Neural progenitor cell (in vitro differentiated cells): ENCODE measurements at regions not wholly inside any gene's neighbourhood (a gene's known extent, or its start where the extent isn't known, plus 50 kb on each side); places are given as distances from the start of the nearest gene placed in this dataset.
A peak's percentile ranks its signal among the peaks of the same experiment; 100 is the strongest.

Source experiments
- DNase-seq: peaks from one replicate; pipeline ENCODE4 v3.0.0-alpha.2; 2016; ENCODE audit warnings: low spot score
- H2AFZ ChIP-seq: fragments of 200-600 bp; sonication (generic); replicated peaks from 2 replicates; pipeline ENCODE4 v1.6.1; 2016; ENCODE audit warnings: antibody characterized with exemption
- H3F3A ChIP-seq: fragments of 200-600 bp; sonication (generic); 2 replicates; pipeline ENCODE4 v1.6.1; 2016; ENCODE audit warnings: antibody characterized with exemption, low read depth
- H3K27ac ChIP-seq: fragments of 200-600 bp; sonication (generic); 2 replicates; pipeline ENCODE4 v1.5.1; 2016; ENCODE audit warnings: mild to moderate bottlenecking
- H3K27me3 ChIP-seq: fragments of 200-600 bp; sonication (generic); 2 replicates; pipeline ENCODE4 v1.6.1; 2016; ENCODE audit warnings: mild to moderate bottlenecking, moderate library complexity
- H3K36me3 ChIP-seq: fragments of 200-600 bp; sonication (generic); 2 replicates; pipeline ENCODE4 v1.5.1; 2016
- H3K4me1 ChIP-seq: fragments of 200-600 bp; sonication (generic); 2 replicates; pipeline ENCODE4 v1.6.1; 2016; ENCODE audit warnings: mixed run types
- H3K4me2 ChIP-seq: fragments of 200-600 bp; sonication (generic); 2 replicates; pipeline ENCODE4 v1.6.1; 2016
- H3K4me3 ChIP-seq: fragments of 200-600 bp; sonication (generic); 2 replicates; pipeline ENCODE4 v1.5.1; 2016
- H3K79me2 ChIP-seq: fragments of 200-600 bp; sonication (generic); 2 replicates; pipeline ENCODE4 v1.6.1; 2016; ENCODE audit warnings: low read depth
- H3K9ac ChIP-seq: fragments of 200-600 bp; sonication (generic); 2 replicates; pipeline ENCODE4 v1.6.1; 2016
- H3K9me3 ChIP-seq: fragments of 200-600 bp; sonication (generic); 2 replicates; pipeline ENCODE4 v1.5.1; 2016; ENCODE audit warnings: low read depth
- H4K20me1 ChIP-seq: fragments of 200-600 bp; sonication (generic); 2 replicates; pipeline ENCODE4 v1.6.1; 2016; ENCODE audit warnings: low read depth
- H3K27ac Mint-ChIP-seq: 3 replicates; pipeline ENCODE4 v1.8.0; 2021; ENCODE audit warnings: mixed read lengths
- H3K27me3 Mint-ChIP-seq: 2 replicates; pipeline ENCODE4 v1.8.0; 2022; ENCODE audit warnings: low read depth, mild to moderate bottlenecking, inconsistent platforms, moderate library complexity, mixed read lengths; ENCODE audit not compliant: insufficient read depth
- H3K36me3 Mint-ChIP-seq: 3 replicates; pipeline ENCODE4 v1.8.0; 2021; ENCODE audit warnings: mixed read lengths
- H3K4me1 Mint-ChIP-seq: 3 replicates; pipeline ENCODE4 v1.8.0; 2021; ENCODE audit warnings: mixed read lengths
- H3K4me3 Mint-ChIP-seq: 3 replicates; pipeline ENCODE4 v1.8.0; 2021; ENCODE audit warnings: mild to moderate bottlenecking, moderate library complexity, mixed read lengths
- H3K9me3 Mint-ChIP-seq: 3 replicates; pipeline ENCODE4 v1.8.0; 2020; ENCODE audit warnings: mixed read lengths
- EZH2 ChIP-seq: fragments of 200-600 bp; sonication (generic); IDR thresholded peaks from 2 replicates; pipeline ENCODE4 v1.6.1; 2017; ENCODE audit warnings: antibody characterized with exemption, mild to moderate bottlenecking, moderate library complexity
- EZH2phosphoT487 ChIP-seq: fragments of 200-600 bp; sonication (generic); IDR thresholded peaks from 2 replicates; pipeline ENCODE4 v1.6.1; 2017; ENCODE audit warnings: antibody characterized with exemption
- TF ChIP-seq, protein P1 (sequence below): fragments of 200-600 bp; sonication (generic); IDR thresholded peaks from 2 replicates; pipeline ENCODE4 v1.5.1; 2017; ENCODE audit warnings: antibody characterized with exemption, mild to moderate bottlenecking

DNA sequence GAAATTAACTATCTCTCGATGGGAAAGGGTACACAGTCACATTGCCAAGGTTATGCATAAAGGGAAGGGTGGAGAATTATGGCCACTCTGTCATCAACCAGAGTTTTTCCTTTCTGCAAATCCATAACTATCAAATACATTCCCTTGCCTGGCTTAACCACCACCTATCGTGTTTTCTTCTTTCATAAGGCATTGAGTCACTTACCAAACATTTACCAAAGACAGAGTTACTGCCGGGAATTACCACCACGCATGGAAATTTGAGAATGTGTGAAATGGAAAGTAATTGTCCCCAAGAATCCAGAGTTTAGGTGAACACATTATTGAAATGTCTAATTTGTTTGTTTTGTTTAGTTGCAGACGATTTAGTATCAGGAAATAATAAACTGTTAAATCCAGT is 134.3 kb upstream of the LRRN1 start:
- H3K27ac Mint-ChIP-seq = no peak overlapping the region
- no peak for DNase-seq

DNA sequence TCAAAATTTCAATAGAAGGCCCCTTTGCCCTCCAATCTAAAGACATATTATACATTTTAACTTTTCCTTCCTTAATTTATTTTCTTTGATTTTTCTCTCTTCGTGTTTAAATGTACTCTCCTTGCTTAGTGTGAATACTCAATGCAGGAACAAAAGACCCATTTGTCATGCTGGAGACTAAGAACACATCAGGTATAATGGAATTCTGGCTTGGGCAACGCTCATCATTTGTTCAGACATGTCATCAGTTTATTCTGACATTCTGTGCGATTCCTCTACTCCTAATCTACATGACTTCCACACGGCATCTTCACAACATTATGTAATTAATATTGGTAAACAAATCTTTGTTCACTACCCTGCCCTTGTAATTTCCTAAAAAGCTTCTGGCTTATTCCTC is 136.6 kb upstream of the LRRN1 start:
- H3K4me2 ChIP-seq = no peak overlapping the region
- Mint-ChIP-seq H3K4me1 (no peaks in the 10 kb centered on the region), H3K9me3 (peaks cover 5% of the 10 kb centered on the region)

More for the DNA sequence above, 134.3 kb upstream of the LRRN1 start:
- H3K27me3 Mint-ChIP-seq = peaks cover 3% of the 10 kb centered on the region
- no peaks in the 10 kb centered on the region for H3K9me3 Mint-ChIP-seq
- Histone ChIP-seq H3K27ac (no peak overlapping the region), H3K9ac (no peak overlapping the region), H3K4me2 (no peak overlapping the region), H2AFZ (no peak overlapping the region), H3K27me3 (no peaks in the 10 kb centered on the region), H3K9me3 (no peaks in the 10 kb centered on the region), H4K20me1 (no peaks in the 10 kb centered on the region), H3F3A (no peaks in the 10 kb centered on the region), H3K4me1 (no peaks in the 10 kb centered on the region), H3K36me3 (no peaks in the 10 kb centered on the region), H3K79me2 (no peaks in the 10 kb centered on the region), H3K4me3 (no peak overlapping the region)
- no peak overlapping the region for H3K4me3 Mint-ChIP-seq
- no peaks in the 10 kb centered on the region for H3K4me1 Mint-ChIP-seq
- no peaks in the 10 kb centered on the region for H3K36me3 Mint-ChIP-seq
- no peak for TF ChIP-seq EZH2
- TF ChIP-seq EZH2phosphoT487 = no peak

DNA sequence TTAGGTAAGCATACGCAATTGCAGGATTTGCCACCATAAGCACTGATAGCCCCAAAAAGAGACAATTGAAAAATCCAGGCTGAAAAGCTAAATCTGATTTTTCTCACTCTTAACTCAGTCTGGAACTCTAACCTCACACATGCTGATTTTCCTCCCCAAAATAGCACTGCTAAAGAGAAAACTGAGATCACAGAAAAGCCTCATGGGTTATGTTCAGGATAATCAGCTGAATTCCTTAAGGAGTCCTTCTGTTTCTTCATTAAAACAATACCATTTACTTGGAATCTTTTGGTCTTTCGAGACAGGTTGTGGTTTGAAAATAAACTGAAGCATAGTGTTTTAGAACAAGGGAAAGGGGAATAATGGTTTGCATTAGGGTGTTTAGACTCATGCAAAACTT is 144.3 kb upstream of the LRRN1 start:
- no peak overlapping the region for H3K4me3 ChIP-seq
- no peaks in the 10 kb centered on the region for H3K36me3 ChIP-seq
- Mint-ChIP-seq H3K9me3 (peaks cover 5% of the 10 kb centered on the region), H3K4me1 (no peaks in the 10 kb centered on the region), H3K36me3 (no peaks in the 10 kb centered on the region), H3K27ac (no peak overlapping the region), H3K27me3 (peaks cover 2% of the 10 kb centered on the region), H3K4me3 (no peak overlapping the region)
- H3K4me1 ChIP-seq = no peaks in the 10 kb centered on the region
- H3K9ac ChIP-seq = no peak overlapping the region
- no peak overlapping the region for H3K4me2 ChIP-seq
- no peaks in the 10 kb centered on the region for H3F3A ChIP-seq
- DNase-seq = no peak
- H3K27me3 ChIP-seq = no peaks in the 10 kb centered on the region
- H3K9me3 ChIP-seq = no peaks in the 10 kb centered on the region
- H2AFZ ChIP-seq = no peak overlapping the region
- TF ChIP-seq, protein P1, sequence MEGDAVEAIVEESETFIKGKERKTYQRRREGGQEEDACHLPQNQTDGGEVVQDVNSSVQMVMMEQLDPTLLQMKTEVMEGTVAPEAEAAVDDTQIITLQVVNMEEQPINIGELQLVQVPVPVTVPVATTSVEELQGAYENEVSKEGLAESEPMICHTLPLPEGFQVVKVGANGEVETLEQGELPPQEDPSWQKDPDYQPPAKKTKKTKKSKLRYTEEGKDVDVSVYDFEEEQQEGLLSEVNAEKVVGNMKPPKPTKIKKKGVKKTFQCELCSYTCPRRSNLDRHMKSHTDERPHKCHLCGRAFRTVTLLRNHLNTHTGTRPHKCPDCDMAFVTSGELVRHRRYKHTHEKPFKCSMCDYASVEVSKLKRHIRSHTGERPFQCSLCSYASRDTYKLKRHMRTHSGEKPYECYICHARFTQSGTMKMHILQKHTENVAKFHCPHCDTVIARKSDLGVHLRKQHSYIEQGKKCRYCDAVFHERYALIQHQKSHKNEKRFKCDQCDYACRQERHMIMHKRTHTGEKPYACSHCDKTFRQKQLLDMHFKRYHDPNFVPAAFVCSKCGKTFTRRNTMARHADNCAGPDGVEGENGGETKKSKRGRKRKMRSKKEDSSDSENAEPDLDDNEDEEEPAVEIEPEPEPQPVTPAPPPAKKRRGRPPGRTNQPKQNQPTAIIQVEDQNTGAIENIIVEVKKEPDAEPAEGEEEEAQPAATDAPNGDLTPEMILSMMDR = no peak
- no peak for TF ChIP-seq EZH2phosphoT487
- no peak for TF ChIP-seq EZH2
- H4K20me1 ChIP-seq = no peaks in the 10 kb centered on the region
- H3K79me2 ChIP-seq = no peaks in the 10 kb centered on the region
- no peak overlapping the region for H3K27ac ChIP-seq

More for the DNA sequence above, 136.6 kb upstream of the LRRN1 start:
- Histone ChIP-seq H3K27me3 (no peaks in the 10 kb centered on the region), H3K36me3 (no peaks in the 10 kb centered on the region), H3K4me3 (no peak overlapping the region), H3K9ac (no peak overlapping the region), H3F3A (no peaks in the 10 kb centered on the region), H3K4me1 (no peaks in the 10 kb centered on the region), H3K79me2 (no peaks in the 10 kb centered on the region), H4K20me1 (no peaks in the 10 kb centered on the region), H2AFZ (no peak overlapping the region), H3K9me3 (no peaks in the 10 kb centered on the region), H3K27ac (no peak overlapping the region)
- no peak for DNase-seq
- Mint-ChIP-seq H3K27me3 (peaks cover 5% of the 10 kb centered on the region), H3K36me3 (no peaks in the 10 kb centered on the region), H3K4me3 (no peak overlapping the region), H3K27ac (no peak overlapping the region)
- TF ChIP-seq, protein P1 = no peak
- TF ChIP-seq EZH2 = no peak

DNA sequence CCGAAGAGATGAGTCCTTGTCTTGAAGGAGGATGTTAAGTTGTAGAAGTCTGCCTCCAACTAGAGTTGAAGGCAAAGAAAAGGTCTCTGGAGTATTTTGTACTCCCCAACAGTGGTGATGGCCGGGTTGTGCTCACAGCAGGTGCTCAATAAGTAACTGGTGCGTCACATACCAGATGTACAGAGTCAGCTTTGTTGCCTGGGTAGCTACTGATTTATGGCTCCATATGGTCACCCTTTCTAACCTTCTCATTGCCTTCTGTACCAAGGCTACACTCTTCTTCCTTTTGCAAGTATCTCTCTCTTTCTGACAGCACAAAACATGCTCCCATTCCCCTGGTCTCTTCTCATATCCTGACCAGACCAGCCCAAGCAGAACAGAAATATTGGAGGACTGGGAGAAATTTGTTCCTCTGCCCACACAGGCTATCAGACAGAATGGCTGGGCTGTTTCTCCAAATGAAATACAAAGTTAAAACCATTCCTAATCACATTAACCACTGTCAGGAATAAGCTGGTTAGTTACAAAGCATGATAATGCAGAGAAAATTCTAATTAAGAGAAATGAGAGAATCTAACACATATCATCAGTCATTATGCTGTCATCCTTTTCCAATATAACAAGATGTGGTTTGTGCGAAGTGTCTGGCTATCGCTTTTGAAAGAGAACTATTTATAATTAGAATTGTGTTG is 150.1 kb upstream of the LRRN1 start:
- Histone ChIP-seq H3K27me3 (no peaks in the 10 kb centered on the region), H3K36me3 (no peaks in the 10 kb centered on the region), H3K27ac (no peak overlapping the region), H3K9me3 (no peaks in the 10 kb centered on the region), H2AFZ (no peak overlapping the region), H3F3A (no peaks in the 10 kb centered on the region), H3K4me2 (no peak overlapping the region), H3K79me2 (no peaks in the 10 kb centered on the region), H3K9ac (no peak overlapping the region), H3K4me1 (no peaks in the 10 kb centered on the region), H3K4me3 (no peak overlapping the region), H4K20me1 (no peaks in the 10 kb centered on the region)
- TF ChIP-seq EZH2phosphoT487 = no peak
- TF ChIP-seq, protein P1 = no peak
- TF ChIP-seq EZH2 = no peak
- Mint-ChIP-seq H3K36me3 (no peaks in the 10 kb centered on the region), H3K9me3 (no peaks in the 10 kb centered on the region), H3K27me3 (peaks cover 2% of the 10 kb centered on the region), H3K4me3 (no peak overlapping the region), H3K27ac (peak overlapping the region; percentile 42), H3K4me1 (peaks cover 7% of the 10 kb centered on the region)
- no peak for DNase-seq
